Erythroblast (primary cell): ENCODE measurements at regions not wholly inside any gene's neighbourhood (a gene's known extent, or its start where the extent isn't known, plus 50 kb on each side); places are given as distances from the start of the nearest gene placed in this dataset.

ENCODE experiments used
- GATA1 ChIP-seq: IDR thresholded peaks from 2 replicates; pipeline ENCODE4 v1.6.1; 2011; ENCODE audit warnings: low read depth, mild to moderate bottlenecking, control low read depth, low read length, moderate library complexity
- POLR2A ChIP-seq: IDR thresholded peaks from 2 replicates; pipeline ENCODE4 v1.6.1; 2011; ENCODE audit warnings: mild to moderate bottlenecking, low read length

GRCh38 chr9:79858508-79858907 is 286.7 kb downstream of the TLE4 start:
- TF ChIP-seq POLR2A (no peak), GATA1 (no peak)
